HG02885 (cell line): ENCODE measurements at regions not wholly inside any gene's neighbourhood (a gene's known extent, or its start where the extent isn't known, plus 50 kb on each side); places are given as distances from the start of the nearest gene placed in this dataset.
"Not testable (repeated sequence)": the region's sequence is repeated elsewhere in the genome, so short reads cannot be mapped to it uniquely, and the experiment has no call there.

Source experiments
- ATAC-seq: cut with Tn5 transposase; IDR thresholded peaks from one replicate; pipeline ENCODE4 v1.9.1; 2021; ENCODE audit warnings: mild to moderate bottlenecking; ENCODE audit not compliant: unreplicated experiment, poor library complexity

DNA sequence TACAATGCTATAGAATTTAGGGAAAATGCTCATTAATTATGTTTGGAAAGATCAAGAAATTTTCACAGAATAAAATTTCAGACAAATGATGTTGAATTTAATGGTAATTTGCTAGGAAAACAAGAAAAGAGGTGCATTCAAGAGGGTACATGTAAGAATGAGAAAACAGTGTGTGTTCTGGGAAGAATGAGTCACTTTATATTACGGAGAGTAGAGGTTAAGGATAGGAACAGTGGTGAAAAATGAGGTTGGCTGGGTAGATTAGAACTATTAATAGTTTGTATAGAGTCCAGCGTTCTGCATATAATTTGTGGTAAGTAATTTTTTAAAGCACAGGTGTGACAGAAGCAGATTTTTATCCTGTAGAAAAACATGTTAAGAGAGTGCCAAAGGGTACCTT lies 336.7 kb upstream of the MBL2 start:
- no peak for ATAC-seq

GRCh38 chr10:53108317-53108934 lies 335.8 kb upstream of the MBL2 start:
- ATAC-seq, result no peak

- no peak for ATAC-seq
These were observed 335.1 kb upstream of the MBL2 start for GRCh38 chr10:53107711-53108110.

DNA sequence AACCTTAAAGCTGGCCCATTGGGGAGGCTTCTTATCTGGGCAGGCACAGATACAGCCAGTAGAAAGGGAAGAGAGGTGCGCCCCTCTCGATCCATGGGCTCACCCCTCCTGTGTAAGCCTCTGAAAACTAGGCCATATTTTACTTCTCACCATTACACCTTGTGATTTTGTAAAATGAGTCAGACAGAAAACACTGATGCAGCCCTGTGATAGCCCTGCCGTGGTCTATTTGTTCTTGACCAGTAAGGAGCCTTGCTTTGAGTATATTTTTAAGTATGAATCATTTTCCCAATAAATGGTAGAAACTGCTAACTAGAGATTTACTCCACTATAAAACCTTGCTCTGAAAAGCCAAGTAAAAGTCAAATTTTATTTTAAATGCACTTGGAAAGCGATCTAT lies 329.8 kb upstream of the MBL2 start:
- ATAC-seq, result no peak

GRCh38 chr10:53093878-53094277 lies 321.3 kb upstream of the MBL2 start:
- no peak for ATAC-seq

- ATAC-seq, result no peak
These were observed 319.0 kb upstream of the MBL2 start for GRCh38 chr10:53091574-53091973.

- no peak for ATAC-seq
These were observed 316.4 kb upstream of the MBL2 start for GRCh38 chr10:53088961-53089360.

DNA sequence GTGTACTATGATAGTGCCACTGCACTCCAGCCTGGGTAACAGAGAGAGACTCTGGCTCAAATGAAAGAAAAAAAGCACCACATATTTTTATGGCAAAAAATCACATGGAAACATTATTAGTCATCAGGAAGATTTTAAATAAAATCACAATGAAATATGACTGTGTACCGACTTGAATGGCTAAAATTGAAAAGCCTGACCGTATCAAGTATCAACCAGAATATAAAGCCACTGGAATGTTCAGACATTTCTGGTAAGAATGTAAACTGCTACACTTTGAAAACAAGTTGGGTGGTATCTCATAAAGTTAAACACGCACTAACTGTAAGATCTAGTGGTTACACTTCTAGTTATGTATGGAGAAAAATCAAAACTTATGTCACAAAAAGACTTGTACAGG lies 306.7 kb upstream of the MBL2 start:
- ATAC-seq, result no peak

DNA sequence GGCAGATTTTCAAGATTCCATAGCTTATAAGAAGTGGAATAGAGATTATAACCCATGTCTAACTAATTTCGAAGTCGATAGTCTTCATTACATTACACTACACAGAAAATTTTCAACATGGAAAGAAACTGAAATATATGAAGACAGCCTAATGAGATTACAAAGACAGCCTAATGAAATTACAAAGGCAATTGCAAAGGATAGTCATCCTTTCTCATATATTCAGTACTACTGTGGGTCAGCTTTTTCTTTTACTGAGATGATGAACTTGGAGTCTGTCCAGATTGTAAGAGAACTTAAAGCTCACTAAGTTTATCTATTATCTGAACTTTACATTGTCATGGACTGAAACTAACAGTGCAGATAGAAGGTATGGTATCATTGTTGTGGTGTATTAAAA lies 304.4 kb upstream of the MBL2 start:
- no peak for ATAC-seq

DNA sequence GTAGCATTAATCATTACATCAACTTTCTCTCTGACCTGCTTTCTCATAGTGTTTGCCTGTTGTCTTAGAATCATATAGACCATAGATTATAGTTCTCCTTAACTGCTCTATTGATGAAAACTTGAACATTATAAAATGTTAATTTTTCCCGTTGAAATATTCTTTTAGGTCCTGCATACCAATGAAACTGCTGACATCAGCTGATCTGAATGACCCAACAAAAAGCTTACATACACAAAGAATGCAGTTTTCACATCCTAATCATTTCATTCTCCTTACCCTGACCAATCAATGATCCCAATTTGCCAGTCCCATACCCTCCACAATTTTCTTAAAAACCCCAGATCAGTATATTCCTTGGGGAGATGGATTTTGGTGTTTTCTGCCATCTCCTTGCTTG lies 302.9 kb upstream of the MBL2 start:
- ATAC-seq, result no peak

GRCh38 chr10:53072144-53072543 lies 299.6 kb upstream of the MBL2 start:
- no peak for ATAC-seq

- no peak for ATAC-seq
These were observed 299.0 kb upstream of the MBL2 start for GRCh38 chr10:53071505-53072125.

- no peak for ATAC-seq
These were observed 296.4 kb upstream of the MBL2 start for GRCh38 chr10:53069013-53069412.

DNA sequence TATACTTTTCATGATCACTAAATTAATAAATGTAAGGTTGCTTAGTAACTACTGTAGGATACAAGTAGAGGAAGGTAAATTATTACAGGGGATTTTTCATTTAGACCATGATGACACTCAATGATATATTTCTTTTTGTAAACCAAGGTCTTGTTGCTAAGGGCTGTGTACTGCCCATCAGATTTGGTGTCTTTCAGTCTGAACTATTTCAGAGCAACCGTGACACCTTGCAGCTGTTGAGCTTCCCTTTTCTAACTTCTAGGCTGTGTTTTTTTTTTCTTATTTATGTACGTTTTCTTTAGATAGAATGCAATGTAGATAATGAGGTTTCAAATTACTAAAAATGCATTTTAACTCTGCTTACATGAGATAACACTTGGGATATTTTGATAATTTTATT lies 292.0 kb upstream of the MBL2 start:
- no peak for ATAC-seq

DNA sequence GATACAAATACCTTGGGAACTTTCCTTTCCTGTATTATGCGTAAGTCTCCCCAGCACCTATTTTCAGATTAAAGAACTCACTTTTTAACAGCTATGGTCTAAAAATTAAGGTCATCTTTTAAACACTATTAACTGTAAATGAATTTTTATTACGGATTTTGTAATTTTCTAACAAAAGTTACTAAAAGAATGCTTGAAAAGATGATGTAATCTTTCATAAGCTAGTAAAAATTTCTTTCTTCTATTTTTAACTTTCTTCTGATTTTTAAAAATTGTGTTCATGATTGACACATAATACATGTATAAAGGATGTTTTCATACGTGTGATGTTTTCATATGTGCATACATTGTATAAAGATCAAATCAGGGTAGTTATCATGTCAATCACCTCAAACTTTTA lies 291.2 kb upstream of the MBL2 start:
- no peak for ATAC-seq

DNA sequence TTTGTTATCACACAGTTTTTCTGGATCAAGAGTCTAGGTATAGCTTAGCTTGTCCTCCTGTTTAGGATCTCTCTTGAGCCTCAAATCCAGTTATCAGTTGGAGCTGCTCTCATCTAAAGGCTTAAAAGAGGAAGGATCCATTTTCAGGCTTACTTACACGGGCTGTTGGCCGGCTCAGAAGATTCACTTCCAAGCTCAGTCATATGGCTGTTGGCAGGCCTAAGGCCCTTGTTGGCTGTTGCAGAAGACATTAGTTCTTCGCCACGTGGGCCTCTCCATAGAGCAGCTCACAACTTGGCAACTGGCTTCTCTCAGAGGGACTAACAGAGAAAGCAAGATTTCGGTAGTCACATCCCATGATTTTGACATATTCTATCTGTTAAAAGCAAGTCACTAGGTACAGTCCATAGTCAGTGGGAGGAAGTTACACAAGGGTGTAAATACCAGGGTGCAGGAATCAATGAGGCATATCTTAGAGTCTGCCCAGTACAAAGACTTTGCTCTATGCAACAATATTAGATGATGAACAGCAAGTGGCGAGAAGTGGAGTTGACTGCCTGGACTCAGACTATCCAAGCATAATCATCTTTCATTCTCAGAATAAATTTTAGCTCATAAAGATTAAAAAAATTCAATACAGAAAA lies 280.1 kb upstream of the MBL2 start:
- no peak for ATAC-seq

DNA sequence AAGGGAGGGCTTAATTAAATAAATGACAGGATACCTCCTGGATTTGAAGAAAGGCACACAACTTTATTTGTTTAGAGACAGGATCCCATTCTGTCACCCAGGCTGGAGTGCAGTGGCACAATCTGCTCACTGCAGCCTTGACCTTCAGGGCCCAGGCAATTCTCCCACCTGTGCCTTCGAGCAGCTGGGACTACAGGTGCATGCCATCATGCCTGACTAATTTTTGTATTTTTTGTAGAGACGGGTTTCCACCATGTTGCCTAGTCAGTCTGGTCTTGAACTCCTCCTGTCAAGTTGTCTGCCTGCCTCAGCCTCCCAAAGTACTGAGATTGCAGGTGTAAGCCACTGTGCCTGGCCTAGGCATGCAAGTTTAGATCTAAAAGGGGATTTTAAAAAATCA lies 272.7 kb upstream of the MBL2 start:
- ATAC-seq, result no peak

GRCh38 chr10:53035823-53036222 lies 263.2 kb upstream of the MBL2 start:
- ATAC-seq, result not testable (repeated sequence)

DNA sequence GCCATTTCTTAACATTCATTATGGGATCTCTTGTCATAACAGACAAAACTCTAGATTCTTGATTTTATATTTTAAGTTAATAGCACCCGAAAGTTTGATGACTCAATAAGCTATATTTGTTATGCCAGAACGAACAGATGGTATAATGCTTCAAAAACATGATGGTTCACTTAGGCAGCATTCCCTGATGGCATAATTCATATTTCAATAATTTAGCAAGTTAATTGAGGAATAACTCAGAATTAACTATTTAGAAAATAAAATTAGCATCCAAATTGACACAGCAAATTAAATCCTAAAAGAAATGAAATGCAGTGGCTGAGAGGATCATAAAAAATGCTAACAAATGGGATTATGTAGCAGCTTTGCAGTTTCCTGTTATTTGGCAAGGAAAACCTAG lies 260.8 kb upstream of the MBL2 start:
- ATAC-seq, result no peak

DNA sequence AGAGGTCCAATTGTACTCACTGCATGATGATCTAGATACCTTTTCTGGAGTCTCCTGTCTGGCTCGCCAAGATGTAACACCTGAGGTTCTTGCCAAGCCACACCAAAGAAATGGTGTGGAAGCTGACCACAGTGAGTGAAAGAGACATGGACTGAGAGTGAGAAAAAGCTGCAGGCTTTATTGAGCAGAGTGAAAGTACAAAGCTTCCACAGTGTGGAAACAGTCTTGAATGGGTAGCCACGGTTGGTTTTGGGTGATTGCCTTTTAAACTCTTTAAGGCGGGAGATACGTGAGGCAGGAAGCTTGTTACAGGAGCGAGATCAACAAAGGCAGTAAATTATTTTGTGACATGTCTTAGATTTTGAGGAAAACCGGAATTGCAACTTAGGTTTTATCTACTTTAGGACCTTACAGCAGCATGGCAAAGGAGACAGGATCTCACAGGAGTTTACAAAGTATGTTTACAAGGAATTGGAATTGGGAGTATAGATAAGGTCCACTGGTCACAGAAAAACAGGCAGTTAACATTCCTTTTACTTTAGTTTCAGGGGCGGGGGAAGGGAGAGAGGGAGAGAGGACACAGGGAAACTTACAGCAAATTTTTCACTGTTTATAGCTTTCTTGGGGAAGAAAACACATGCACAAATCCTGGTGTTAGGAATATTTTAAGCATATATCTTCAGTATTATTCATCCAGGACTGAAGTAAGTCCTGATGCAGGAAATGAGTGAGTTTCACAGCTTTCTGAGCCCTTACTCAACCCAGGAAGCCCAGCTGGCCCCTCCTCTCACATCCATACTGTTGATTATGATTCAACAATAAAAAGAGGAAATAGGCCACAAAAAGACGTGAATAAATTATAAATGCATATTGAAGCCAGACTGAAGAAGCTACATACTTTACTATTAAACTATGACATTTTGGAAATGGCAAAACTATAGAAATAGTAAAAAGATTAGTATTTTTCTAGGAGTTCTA lies 257.6 kb upstream of the MBL2 start:
- peak; percentile 65 for ATAC-seq

DNA sequence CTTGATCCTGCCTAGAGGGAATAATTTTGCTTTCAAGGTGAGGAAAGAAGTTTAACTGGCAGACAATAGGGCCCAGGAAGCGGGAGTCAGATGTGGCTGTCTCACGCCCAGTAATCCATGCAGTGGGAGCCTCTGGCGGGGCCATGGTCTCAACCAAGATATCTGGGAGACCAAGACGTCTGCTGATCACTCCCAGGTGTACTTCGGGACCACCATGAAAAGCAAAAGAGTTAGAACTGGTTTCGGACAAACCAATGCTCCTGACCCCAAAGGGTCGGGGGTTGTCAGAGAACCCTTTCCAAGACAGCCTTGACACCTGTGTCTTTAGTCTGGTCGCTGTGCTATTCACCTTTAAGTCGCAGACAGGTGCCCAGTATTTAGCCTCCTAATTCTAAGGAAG lies 256.9 kb upstream of the MBL2 start:
- ATAC-seq, result no peak
